MCF 10A (cell line): ENCODE measurements at regions not wholly inside any gene's neighbourhood (a gene's known extent, or its start where the extent isn't known, plus 50 kb on each side); places are given as distances from the start of the nearest gene placed in this dataset.
"Not testable (repeated sequence)": the region's sequence is repeated elsewhere in the genome, so short reads cannot be mapped to it uniquely, and the experiment has no call there.

ENCODE experiments used
- BruUV-seq: library from RNA; stranded (reverse); fragments of 400-500 nt; replicated peaks from 2 replicates; lab custom pipeline; 2021; lab: Mats Ljungman, UMichigan
- CTCF ChIA-PET: fragments of 300-600 bp; sonication (Branson Sonifier 250); formaldehyde crosslinking; extraction: SDS; loops from one replicate; lab custom pipeline; 2021; ENCODE audit warnings: antibody characterized with exemption, inconsistent platforms; lab: Yijun Ruan, JAX
- POLR2A ChIA-PET: fragments of 300-600, 350-650 bp; sonication (Branson Sonifier 250); formaldehyde crosslinking; extraction: SDS; loops from one replicate; lab custom pipeline; 2020; ENCODE audit warnings: antibody characterized with exemption, inconsistent platforms; lab: Yijun Ruan, JAX
- DNase-seq: peaks from one replicate; pipeline ENCODE4 v3.0.0-alpha.2; 2018; ENCODE audit not compliant: unreplicated experiment
- H3K27ac Mint-ChIP-seq: one replicate; pipeline ENCODE4 v1.8.0; 2022; ENCODE audit warnings: mild to moderate bottlenecking, low read depth, mixed read lengths; ENCODE audit not compliant: unreplicated experiment
- H3K27me3 Mint-ChIP-seq: one replicate; pipeline ENCODE4 v1.8.0; 2022; ENCODE audit warnings: mixed read lengths; ENCODE audit not compliant: insufficient read depth, unreplicated experiment
- H3K36me3 Mint-ChIP-seq: one replicate; pipeline ENCODE4 v1.8.0; 2022; ENCODE audit warnings: mild to moderate bottlenecking, moderate library complexity, mixed read lengths; ENCODE audit not compliant: insufficient read depth, unreplicated experiment
- H3K4me1 Mint-ChIP-seq: one replicate; pipeline ENCODE4 v1.8.0; 2022; ENCODE audit warnings: mixed read lengths; ENCODE audit not compliant: insufficient read depth, unreplicated experiment
- H3K4me3 Mint-ChIP-seq: one replicate; pipeline ENCODE4 v1.8.0; 2022; ENCODE audit warnings: mild to moderate bottlenecking, moderate library complexity, mixed read lengths; ENCODE audit not compliant: unreplicated experiment
- H3K9me3 Mint-ChIP-seq: one replicate; pipeline ENCODE4 v1.8.0; 2022; ENCODE audit warnings: mixed read lengths; ENCODE audit not compliant: unreplicated experiment
- CTCF ChIP-seq: fragments of 200-600 bp; IDR thresholded peaks from one replicate; pipeline ENCODE4 v1.8.0; 2022; ENCODE audit warnings: antibody characterized with exemption, mild to moderate bottlenecking; ENCODE audit not compliant: unreplicated experiment
- intact Hi-C: fragments of 100-400 bp; cut with micrococcal nuclease; formaldehyde crosslinking; loops from 2 replicates; pipeline ENCODE4 v1.14.1; 2022

- CTCF ChIA-PET, result interaction anchor here (0.6 kb wide), 1 partner anchor 14 kb away, joined by 3 read pairs; no protein-coding TSS in a partner anchor
- POLR2A ChIA-PET, result no interaction called here
- BruUV-seq, result no TSS peak
- intact Hi-C loops, result no loop called here
- Mint-ChIP-seq H3K4me1 (no peaks in the 10 kb centered on the region), H3K9me3 (peaks cover 8% of the 10 kb centered on the region), H3K4me3 (no peak overlapping the region), H3K27me3 (no peaks in the 10 kb centered on the region), H3K27ac (no peak overlapping the region), H3K36me3 (no peaks in the 10 kb centered on the region)
- no peak for TF ChIP-seq CTCF
- peak; percentile 63 for DNase-seq
Observed at GRCh38 chr1:98119796-98120195, 199.0 kb upstream of the DPYD start.

GRCh38 chr1:98113811-98114210 is 193.0 kb upstream of the DPYD start:
- no peak for TF ChIP-seq CTCF
- Mint-ChIP-seq H3K9me3 (no peaks in the 10 kb centered on the region), H3K4me1 (peaks cover 8% of the 10 kb centered on the region), H3K4me3 (no peak overlapping the region), H3K27ac (no peak overlapping the region), H3K27me3 (no peaks in the 10 kb centered on the region), H3K36me3 (no peaks in the 10 kb centered on the region)
- CTCF ChIA-PET, result no interaction called here
- no TSS peak for BruUV-seq
- intact Hi-C loops, result no loop called here
- DNase-seq, result no peak
- POLR2A ChIA-PET, result no interaction called here

GRCh38 chr1:98112626-98113025 is 191.8 kb upstream of the DPYD start:
- no peak for TF ChIP-seq CTCF
- DNase-seq, result no peak
- ChIA-PET POLR2A (no interaction called here), CTCF (interaction anchor here (0.8 to 1.2 kb wide), 3 partner anchors 11 to 587 kb away, joined by 3 to 4 read pairs (median 3); no protein-coding TSS in a partner anchor)
- H3K27me3 Mint-ChIP-seq, result no peaks in the 10 kb centered on the region
- H3K36me3 Mint-ChIP-seq, result no peaks in the 10 kb centered on the region
- H3K4me3 Mint-ChIP-seq, result no peak overlapping the region
- H3K4me1 Mint-ChIP-seq, result peaks cover 8% of the 10 kb centered on the region
- H3K27ac Mint-ChIP-seq, result no peak overlapping the region
- intact Hi-C loops, result no loop called here
- H3K9me3 Mint-ChIP-seq, result peaks cover 11% of the 10 kb centered on the region
- BruUV-seq, result no TSS peak

- peak; percentile 43 for DNase-seq
- Mint-ChIP-seq H3K4me1 (peaks cover 8% of the 10 kb centered on the region), H3K27ac (peak overlapping the region; percentile 63), H3K9me3 (peaks cover 25% of the 10 kb centered on the region), H3K27me3 (no peaks in the 10 kb centered on the region), H3K36me3 (no peaks in the 10 kb centered on the region), H3K4me3 (no peak overlapping the region)
- intact Hi-C loops, result no loop called here
- CTCF ChIA-PET, result no interaction called here
- POLR2A ChIA-PET, result no interaction called here
- TF ChIP-seq CTCF, result no peak
- no TSS peak for BruUV-seq
Observed at GRCh38 chr1:98110674-98111073, 189.8 kb upstream of the DPYD start.

- peaks cover 26% of the 10 kb centered on the region for H3K9me3 Mint-ChIP-seq
- CTCF ChIA-PET, H3K27me3 Mint-ChIP-seq, H3K36me3 Mint-ChIP-seq, BruUV-seq, H3K4me3 Mint-ChIP-seq, DNase-seq, POLR2A ChIA-PET, H3K27ac Mint-ChIP-seq, intact Hi-C loops: not testable (repeated sequence)
- peaks cover 27% of the 10 kb centered on the region for H3K4me1 Mint-ChIP-seq
Observed at GRCh38 chr1:98108378-98108777, 187.5 kb upstream of the DPYD start.
